RWPE1 (cell line): ENCODE measurements at regions not wholly inside any gene's neighbourhood (a gene's known extent, or its start where the extent isn't known, plus 50 kb on each side); places are given as distances from the start of the nearest gene placed in this dataset.

Source experiments
- CTCF ChIA-PET: fragments of 350-600 bp; sonication (Branson Sonifier 250); formaldehyde crosslinking; extraction: SDS; loops from one replicate; lab custom pipeline; 2021; lab: Yijun Ruan, JAX
- POLR2A ChIA-PET: fragments of 400-600 bp; formaldehyde crosslinking; extraction: SDS; loops from one replicate; lab custom pipeline; 2020; ENCODE audit warnings: antibody characterized with exemption; ENCODE audit not compliant: low non-redundant PET; lab: Yijun Ruan, JAX
- DNase-seq: peaks from one replicate; pipeline ENCODE4 v3.0.0; 2012; ENCODE audit warnings: low spot score
- H3K27ac ChIP-seq: fragments of 450-650 bp; 2 replicates; pipeline ENCODE4 v1.5.1; 2017
- CTCF ChIP-seq: fragments of 450-650 bp; conservative IDR thresholded peaks from 2 replicates; pipeline ENCODE4 v1.5.1; 2017; ENCODE audit warnings: low read depth, mild to moderate bottlenecking

- DNase-seq, result no peak
- CTCF ChIA-PET, result no interaction called here
- POLR2A ChIA-PET, result no interaction called here
- TF ChIP-seq CTCF, result no peak
- no peak overlapping the region for H3K27ac ChIP-seq
These were observed 840.3 kb upstream of the SEMA6A start for GRCh38 chr5:117414926-117415325.

GRCh38 chr5:117411701-117412100 is 837.1 kb upstream of the SEMA6A start:
- no peak for TF ChIP-seq CTCF
- CTCF ChIA-PET, result no interaction called here
- no peak overlapping the region for H3K27ac ChIP-seq
- no peak for DNase-seq
- POLR2A ChIA-PET, result no interaction called here

GRCh38 chr5:117405197-117405596 is 830.6 kb upstream of the SEMA6A start:
- TF ChIP-seq CTCF, result no peak
- H3K27ac ChIP-seq, result no peak overlapping the region
- ChIA-PET CTCF (no interaction called here), POLR2A (no interaction called here)
- DNase-seq, result no peak

GRCh38 chr5:117394506-117395157 is 820.0 kb upstream of the SEMA6A start:
- ChIA-PET POLR2A (no interaction called here), CTCF (interaction anchor here (0.7 kb wide), 1 partner anchor 1421 kb away, joined by 3 read pairs; no protein-coding TSS in a partner anchor)
- TF ChIP-seq CTCF, result no peak
- DNase-seq, result no peak
- H3K27ac ChIP-seq, result no peak overlapping the region

- no peak for TF ChIP-seq CTCF
- CTCF ChIA-PET, result no interaction called here
These were observed 818.5 kb upstream of the SEMA6A start for GRCh38 chr5:117393125-117393524.

GRCh38 chr5:117380316-117380715 is 805.7 kb upstream of the SEMA6A start:
- no peak for DNase-seq
- CTCF ChIA-PET, result no interaction called here
- POLR2A ChIA-PET, result no interaction called here
- no peak overlapping the region for H3K27ac ChIP-seq
- TF ChIP-seq CTCF, result no peak

More at GRCh38 chr5:117393125-117393524, 818.5 kb upstream of the SEMA6A start:
- no peak overlapping the region for H3K27ac ChIP-seq
- POLR2A ChIA-PET, result no interaction called here
- DNase-seq, result no peak
